ENCODE measurements at regions not wholly inside any gene's neighbourhood (a gene's known extent, or its start where the extent isn't known, plus 50 kb on each side); places are given as distances from the start of the nearest gene placed in this dataset.

GRCh38 chr1:198472119-198472518 lies 68.4 kb downstream of the ATP6V1G3 start:
- TF ChIP-seq GABPA (IDR thresholded peaks at IDR 0.05; ENCODE audit: low read depth, low read length) (no peak), GABPA (CRISPR knock-in tag; IDR thresholded peaks at IDR 0.05; ENCODE audit: low read depth) (no peak), ARNT2 (CRISPR knock-in tag; IDR thresholded peaks at IDR 0.05; ENCODE audit: low read depth) (no peak), CCDC6 (CRISPR knock-in tag; IDR thresholded peaks at IDR 0.05) (no peak), HIC2 (CRISPR knock-in tag; IDR thresholded peaks at IDR 0.05; ENCODE audit: low read depth) (no peak), ZNF317 (CRISPR knock-in tag; IDR thresholded peaks at IDR 0.05) (no peak), BRCA1 (CRISPR knock-in tag; IDR thresholded peaks at IDR 0.05) (no peak), EP300 (IDR thresholded peaks at IDR 0.05; ENCODE audit: low read depth in 2 of 2, low read length in 2 of 2) (no peak), EP300 (CRISPR knock-in tag; IDR thresholded peaks at IDR 0.05; ENCODE audit: borderline replicate concordance) (no peak), FOSL1 (CRISPR knock-in tag; IDR thresholded peaks at IDR 0.05; ENCODE audit: borderline replicate concordance) (no peak), FIP1L1 (IDR thresholded peaks at IDR 0.05; ENCODE audit: borderline replicate concordance, insufficient read depth, low read depth, low read length) (no peak), POLR2A (IDR thresholded peaks at IDR 0.05; ENCODE audit: insufficient read depth in 1 of 2, low read depth in 2 of 2, low read length in 2 of 2) (no peak), ZMAT3 (CRISPR knock-in tag; conservative IDR thresholded peaks at IDR 0.05) (no peak), ZFP37 (CRISPR knock-in tag; IDR thresholded peaks at IDR 0.05; ENCODE audit: borderline replicate concordance) (no peak)

Measured in HepG2 (cell line).